ENCODE measurements at regions not wholly inside any gene's neighbourhood (a gene's known extent, or its start where the extent isn't known, plus 50 kb on each side); places are given as distances from the start of the nearest gene placed in this dataset.

DNA sequence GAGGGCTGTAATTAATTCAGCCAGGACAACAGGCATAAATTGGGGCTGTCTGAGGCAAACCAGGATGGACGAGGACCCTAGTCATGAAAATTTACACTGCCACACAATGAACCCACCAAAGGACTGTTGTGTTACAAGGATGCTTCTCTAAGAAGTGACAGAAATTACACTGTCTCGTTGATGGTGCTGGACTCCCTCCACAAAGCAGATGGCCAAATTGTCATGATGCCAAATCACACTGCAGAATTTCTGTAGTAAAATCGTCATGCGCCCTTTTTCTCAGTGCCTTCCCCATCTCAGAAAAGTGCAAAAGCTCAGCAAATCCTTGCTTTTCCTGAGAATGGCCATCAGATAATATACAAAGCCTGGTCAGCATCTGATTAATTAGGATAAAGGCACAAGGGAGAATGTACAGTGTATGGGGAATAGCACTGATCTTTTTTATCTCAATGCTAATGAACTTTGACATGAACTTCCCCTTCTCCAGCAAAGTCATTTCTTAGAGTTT is 545.8 kb downstream of the CSNK1G3 start:
- Histone ChIP-seq H3K4me1 (ENCODE audit: control insufficient read depth, extremely low read depth, insufficient read depth, low read length) (no peaks in the 10 kb centered on the region), H3K4me2 (ENCODE audit: insufficient read depth, low read length) (no peak overlapping the region), H3K27ac (ENCODE audit: insufficient read depth, low read depth, low read length) (no peak overlapping the region), H3K27me3 (ENCODE audit: control insufficient read depth in 2 of 2, insufficient read depth in 2 of 2, low read length in 2 of 2) (no peaks in the 10 kb centered on the region), H3K9me1 (replicated peaks; ENCODE audit: control insufficient read depth, extremely low read depth, insufficient read depth, low read length) (no peaks in the 10 kb centered on the region), H2AFZ (ENCODE audit: low read depth, low read length) (no peak overlapping the region), H3K9ac (replicated peaks; ENCODE audit: extremely low read depth, insufficient read depth, low read length) (no peak overlapping the region), H3K9me3 (replicated peaks; ENCODE audit: control insufficient read depth, insufficient read depth, low read length) (no peaks in the 10 kb centered on the region), H4K20me1 (replicated peaks; ENCODE audit: control insufficient read depth, extremely low read depth, insufficient read depth, low read length) (no peaks in the 10 kb centered on the region), H3K4me3 (replicated peaks in 1 of 3; ENCODE audit: insufficient read depth in 1 of 3, low read depth in 1 of 3, low read length in 3 of 3) (no peak overlapping the region), H3K79me2 (ENCODE audit: control insufficient read depth, insufficient read depth, low read length) (no peaks in the 10 kb centered on the region), H3K36me3 (ENCODE audit: control insufficient read depth in 2 of 2, extremely low read depth in 1 of 2, insufficient read depth in 2 of 2, low read length in 2 of 2) (no peaks in the 10 kb centered on the region)
- TF ChIP-seq GATA2 (IDR thresholded peaks at IDR 0.05; ENCODE audit: insufficient read depth, insufficient read length, low read depth, low read length), result no peak
- TF ChIP-seq, protein P1, sequence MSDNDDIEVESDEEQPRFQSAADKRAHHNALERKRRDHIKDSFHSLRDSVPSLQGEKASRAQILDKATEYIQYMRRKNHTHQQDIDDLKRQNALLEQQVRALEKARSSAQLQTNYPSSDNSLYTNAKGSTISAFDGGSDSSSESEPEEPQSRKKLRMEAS (IDR thresholded peaks at IDR 0.05; ENCODE audit: insufficient read depth, insufficient read length), result no peak
- no peak for TF ChIP-seq POLR2A (IDR thresholded peaks at IDR 0.05; ENCODE audit: low read depth, low read length)
- TF ChIP-seq FOS (IDR thresholded peaks at IDR 0.05; ENCODE audit: borderline replicate concordance, insufficient read depth, low read length), result no peak
- no peak for TF ChIP-seq EZH2 (IDR thresholded peaks at IDR 0.05; ENCODE audit: borderline replicate concordance, low read depth, low read length, severe bottlenecking)
- TF ChIP-seq, protein P2, sequence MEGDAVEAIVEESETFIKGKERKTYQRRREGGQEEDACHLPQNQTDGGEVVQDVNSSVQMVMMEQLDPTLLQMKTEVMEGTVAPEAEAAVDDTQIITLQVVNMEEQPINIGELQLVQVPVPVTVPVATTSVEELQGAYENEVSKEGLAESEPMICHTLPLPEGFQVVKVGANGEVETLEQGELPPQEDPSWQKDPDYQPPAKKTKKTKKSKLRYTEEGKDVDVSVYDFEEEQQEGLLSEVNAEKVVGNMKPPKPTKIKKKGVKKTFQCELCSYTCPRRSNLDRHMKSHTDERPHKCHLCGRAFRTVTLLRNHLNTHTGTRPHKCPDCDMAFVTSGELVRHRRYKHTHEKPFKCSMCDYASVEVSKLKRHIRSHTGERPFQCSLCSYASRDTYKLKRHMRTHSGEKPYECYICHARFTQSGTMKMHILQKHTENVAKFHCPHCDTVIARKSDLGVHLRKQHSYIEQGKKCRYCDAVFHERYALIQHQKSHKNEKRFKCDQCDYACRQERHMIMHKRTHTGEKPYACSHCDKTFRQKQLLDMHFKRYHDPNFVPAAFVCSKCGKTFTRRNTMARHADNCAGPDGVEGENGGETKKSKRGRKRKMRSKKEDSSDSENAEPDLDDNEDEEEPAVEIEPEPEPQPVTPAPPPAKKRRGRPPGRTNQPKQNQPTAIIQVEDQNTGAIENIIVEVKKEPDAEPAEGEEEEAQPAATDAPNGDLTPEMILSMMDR (IDR thresholded peaks at IDR 0.05; ENCODE audit: extremely low read depth in 1 of 2, insufficient read depth in 1 of 2, low read depth in 1 of 2, low read length in 2 of 2), result no peak
- CTCF ChIA-PET, result no interaction called here
- no TSS peak for BruUV-seq (replicated peaks)
- DNase-seq (ENCODE audit: low read depth, low spot score), result no peak
- POLR2A ChIA-PET, result no interaction called here
- intact Hi-C loops (cut with micrococcal nuclease), result no loop called here
- dilution Hi-C loops (cut with MboI; ENCODE audit: extremely low pct_ligation_motif_present, low sequenced_read_pairs), result no loop called here
- no peak for FAIRE-seq

Data from endothelial cell of umbilical vein (primary cell).